Esophagus muscularis mucosa (tissue), 4 donors: ENCODE measurements at regions not wholly inside any gene's neighbourhood (a gene's known extent, or its start where the extent isn't known, plus 50 kb on each side); places are given as distances from the start of the nearest gene placed in this dataset.

ENCODE experiments used
- DNase-seq: peaks from one replicate; pipeline ENCODE4 v3.0.0-alpha.2; 2017; ENCODE audit errors: extremely low spot score
- H3K27ac ChIP-seq, 4 donors: fragments of 200-600 bp; sonication (generic); replicated peaks in 1 of 4; 1 replicate in 3 of 4; 2 replicates in 1 of 4; pipeline ENCODE4 v1.5.1; 2016 to 2019; ENCODE audit warnings: mild to moderate bottlenecking in 1 of 4
- H3K27me3 ChIP-seq, 4 donors: fragments of 200-600 bp; sonication (generic); one replicate each; pipeline versions ENCODE4 v1.5.1 to v1.6.0; 2016 to 2019
- H3K36me3 ChIP-seq, 4 donors: fragments of 200-600 bp; sonication (generic); one replicate each; pipeline ENCODE4 v1.5.1; 2016 to 2019
- H3K4me1 ChIP-seq, 4 donors: fragments of 200-600 bp; sonication (generic); one replicate each; pipeline ENCODE4 v1.5.1; 2016 to 2019
- H3K4me3 ChIP-seq, 4 donors: fragments of 200-600 bp; sonication (generic); 1 replicate in 2 of 4; 2 replicates in 2 of 4; pipeline ENCODE4 v1.5.1; 2016 to 2019; ENCODE audit warnings: mild to moderate bottlenecking in 4 of 4, moderate library complexity in 1 of 4
- H3K9me3 ChIP-seq, 4 donors: fragments of 200-600 bp; sonication (generic); 1 replicate in 3 of 4; 2 replicates in 1 of 4; pipeline ENCODE4 v1.5.1; 2016 to 2019
- CTCF ChIP-seq, 3 experiments: fragments of 200-600 bp in 2 of 3; fragments of 450-650 bp in 1 of 3; sonication (generic) in 2 of 3; IDR thresholded peaks; one replicate each; pipeline ENCODE4 v1.5.1; 2017 to 2019; ENCODE audit warnings: antibody characterized with exemption in 3 of 3, mild to moderate bottlenecking in 2 of 3, moderate library complexity in 1 of 3
- EP300 ChIP-seq: sonication (generic); formaldehyde crosslinking; IDR thresholded peaks from one replicate; pipeline ENCODE4 v1.6.1; 2017; ENCODE audit warnings: antibody characterized with exemption
- POLR2A ChIP-seq: fragments of 450-650 bp; IDR thresholded peaks from one replicate; pipeline ENCODE4 v1.6.1; 2017; ENCODE audit warnings: antibody characterized with exemption, moderate library complexity, mild to moderate bottlenecking, low read depth
- POLR2AphosphoS5 ChIP-seq, 2 donors: sonication (generic); formaldehyde crosslinking; IDR thresholded peaks; one replicate each; pipeline ENCODE4 v1.6.1; 2017; ENCODE audit warnings: antibody characterized with exemption in 2 of 2
- WGBS: methylation state at CpG from one replicate; pipeline ENCODE4 v1.1.5; 2018; 5-methylcytosine and 5-hydroxymethylcytosine counted together
- intact Hi-C: fragments of 100-400 bp; cut with DNase I; formaldehyde crosslinking; loops from one replicate; pipeline ENCODE4 v1.15.1; 2023

- 74% methylated on average over 12 of the region's 12 CpGs for WGBS
- no peak overlapping the region for H3K4me3 ChIP-seq
- H3K4me1 ChIP-seq: peaks cover 6 to 21% (median 19%) of the 10 kb centered on the region in 4 donors
- no peak for DNase-seq
- H3K9me3 ChIP-seq: no peaks in the 10 kb centered on the region
- no peak overlapping the region for H3K27ac ChIP-seq
- intact Hi-C loops: no loop called here
- peaks cover 0 to 5% (median 0%) of the 10 kb centered on the region in 4 donors for H3K27me3 ChIP-seq
- no peaks in the 10 kb centered on the region for H3K36me3 ChIP-seq
- TF ChIP-seq POLR2AphosphoS5 (IDR thresholded peaks at IDR 0.05): no peak
- TF ChIP-seq EP300: no peak
- no peak for TF ChIP-seq CTCF (IDR thresholded peaks at IDR 0.05)
- no peak for TF ChIP-seq POLR2A
Observed at GRCh38 chr11:8332891-8333290, 69.2 kb upstream of the LMO1 start.

DNA sequence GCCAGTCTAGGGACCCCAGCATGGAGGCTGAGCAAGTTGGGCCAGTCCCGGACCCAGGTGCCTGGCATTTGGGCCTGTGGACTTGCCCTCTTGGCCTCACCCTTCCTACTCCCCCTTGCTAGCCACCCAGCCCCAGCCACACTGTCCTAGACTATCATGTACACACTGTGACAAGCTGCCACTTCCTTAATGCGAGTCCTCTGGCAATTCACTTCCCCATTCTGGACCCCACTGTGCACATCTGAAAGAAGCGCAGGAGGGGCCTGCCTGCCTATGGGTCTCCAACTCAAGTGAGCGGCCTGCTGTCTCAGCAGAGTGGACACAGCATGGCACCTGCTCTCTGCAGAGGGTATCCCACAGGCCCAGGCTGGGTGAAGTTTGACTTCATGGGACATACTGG, 68.5 kb upstream of the LMO1 start:
- TF ChIP-seq CTCF (IDR thresholded peaks at IDR 0.05) (no peak), POLR2A (no peak), POLR2AphosphoS5 (IDR thresholded peaks at IDR 0.05) (no peak), EP300 (no peak)
- intact Hi-C loops: no loop called here
- no peak for DNase-seq

GRCh38 chr11:8331767-8332166, 68.1 kb upstream of the LMO1 start:
- Histone ChIP-seq H3K4me3 (no peak overlapping the region), H3K27me3 (peaks cover 0 to 5% (median 0%) of the 10 kb centered on the region in 4 donors), H3K4me1 (peaks cover 6 to 21% (median 19%) of the 10 kb centered on the region in 4 donors), H3K9me3 (no peaks in the 10 kb centered on the region), H3K27ac (no peak overlapping the region), H3K36me3 (no peaks in the 10 kb centered on the region)
- TF ChIP-seq CTCF (IDR thresholded peaks at IDR 0.05): no peak
- TF ChIP-seq EP300: no peak
- TF ChIP-seq POLR2A: no peak
- no peak for TF ChIP-seq POLR2AphosphoS5 (IDR thresholded peaks at IDR 0.05)
- DNase-seq: no peak
- WGBS: no CpG with 5 or more reads among the region's 3 CpGs
- intact Hi-C loops: no loop called here

More for the DNA sequence above, 68.5 kb upstream of the LMO1 start:
- H3K27me3 ChIP-seq: peaks cover 0 to 5% (median 0%) of the 10 kb centered on the region in 4 donors
- no peaks in the 10 kb centered on the region for H3K36me3 ChIP-seq
- peaks cover 6 to 21% (median 19%) of the 10 kb centered on the region in 4 donors for H3K4me1 ChIP-seq
- no peaks in the 10 kb centered on the region for H3K9me3 ChIP-seq
- no peak overlapping the region for H3K27ac ChIP-seq
- H3K4me3 ChIP-seq: no peak overlapping the region
- WGBS: 65% methylated on average over 3 of the region's 4 CpGs

DNA sequence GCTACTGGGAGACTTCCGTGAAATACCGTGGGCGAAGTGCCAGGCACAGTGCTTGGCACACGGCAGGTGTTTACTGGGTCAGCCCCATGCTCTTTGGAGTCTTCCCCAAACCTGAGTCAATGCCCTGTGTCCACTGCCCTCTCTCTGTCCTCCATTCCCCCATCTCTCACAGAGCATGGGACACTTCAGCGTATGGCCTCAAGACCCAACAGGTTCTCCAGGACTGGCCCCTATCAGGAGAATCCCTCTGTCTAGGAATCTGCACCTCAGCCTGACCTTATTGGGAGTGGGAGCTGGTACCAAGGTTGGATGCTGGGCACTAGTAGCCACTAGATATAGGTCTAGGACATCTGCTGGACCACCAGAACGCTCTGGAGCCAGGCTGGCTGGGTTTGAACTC, 67.2 kb upstream of the LMO1 start:
- Histone ChIP-seq H3K4me3 (no peak overlapping the region), H3K27ac (no peak overlapping the region), H3K36me3 (no peaks in the 10 kb centered on the region), H3K9me3 (no peaks in the 10 kb centered on the region), H3K4me1 (peaks cover 6 to 21% (median 19%) of the 10 kb centered on the region in 4 donors), H3K27me3 (peaks cover 0 to 5% (median 0%) of the 10 kb centered on the region in 4 donors)
- WGBS: 100% methylated on average over 1 of the region's 6 CpGs
- TF ChIP-seq POLR2A: no peak
- no peak for TF ChIP-seq POLR2AphosphoS5 (IDR thresholded peaks at IDR 0.05)
- no peak for TF ChIP-seq EP300
- no peak for TF ChIP-seq CTCF (IDR thresholded peaks at IDR 0.05)
- intact Hi-C loops: no loop called here
- DNase-seq: no peak

DNA sequence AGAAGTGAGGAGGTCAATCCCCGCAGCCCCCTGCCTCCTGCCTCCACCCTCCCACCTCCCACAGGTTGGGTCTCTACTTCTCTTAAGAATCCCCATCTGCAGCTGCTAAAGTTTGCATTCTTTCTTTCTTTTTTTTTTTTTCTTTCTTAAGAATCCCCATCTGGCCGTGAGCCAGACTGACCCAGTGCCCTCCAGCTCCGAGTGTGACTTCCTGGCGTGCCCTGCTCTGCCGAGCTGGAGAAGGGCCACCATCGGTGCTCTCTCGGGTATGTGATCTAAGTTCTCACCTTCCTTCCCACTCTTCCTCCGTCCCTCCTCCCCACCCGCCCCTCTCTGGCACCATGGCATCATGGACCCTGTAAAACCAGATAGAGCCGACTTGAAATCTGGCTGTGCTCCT, 66.7 kb upstream of the LMO1 start:
- WGBS: 40% methylated on average over 10 of the region's 10 CpGs
- intact Hi-C loops: no loop called here
- Histone ChIP-seq H3K4me1 (peaks cover 6 to 21% (median 19%) of the 10 kb centered on the region in 4 donors), H3K36me3 (no peaks in the 10 kb centered on the region), H3K4me3 (no peak overlapping the region), H3K27me3 (peaks cover 0 to 5% (median 0%) of the 10 kb centered on the region in 4 donors), H3K27ac (no peak overlapping the region), H3K9me3 (no peaks in the 10 kb centered on the region)
- TF ChIP-seq POLR2A (no peak), CTCF (IDR thresholded peaks at IDR 0.05) (no peak), EP300 (no peak), POLR2AphosphoS5 (IDR thresholded peaks at IDR 0.05) (no peak)
- no peak for DNase-seq
